GM18526 (cell line): ENCODE measurements at regions not wholly inside any gene's neighbourhood (a gene's known extent, or its start where the extent isn't known, plus 50 kb on each side); places are given as distances from the start of the nearest gene placed in this dataset.

Experiments
- POLR2A ChIP-seq: IDR thresholded peaks from 3 replicates; pipeline ENCODE4 v1.6.1; 2011; ENCODE audit not compliant: insufficient read length; ENCODE audit errors: extremely low read depth

DNA sequence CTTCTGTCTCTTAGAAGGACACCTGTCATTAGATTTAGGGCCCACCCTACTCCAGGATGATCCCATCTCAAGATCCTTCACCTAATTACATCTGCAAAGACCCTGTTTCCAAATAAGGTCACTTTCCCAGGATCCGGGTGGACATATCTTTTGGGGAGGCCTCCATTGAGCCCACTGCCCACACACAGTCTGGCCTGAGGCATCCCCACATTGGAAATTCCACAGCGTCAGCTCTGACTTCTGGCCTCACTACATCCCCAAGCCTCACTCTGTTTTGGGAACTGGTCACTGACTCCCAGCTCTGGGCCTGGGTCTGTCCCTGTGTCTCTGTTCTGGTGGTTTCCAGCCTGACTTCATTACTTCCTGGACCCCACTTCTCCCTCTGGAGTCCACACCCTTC is 285.5 kb downstream of the CRLF2 start:
- no peak for TF ChIP-seq POLR2A

DNA sequence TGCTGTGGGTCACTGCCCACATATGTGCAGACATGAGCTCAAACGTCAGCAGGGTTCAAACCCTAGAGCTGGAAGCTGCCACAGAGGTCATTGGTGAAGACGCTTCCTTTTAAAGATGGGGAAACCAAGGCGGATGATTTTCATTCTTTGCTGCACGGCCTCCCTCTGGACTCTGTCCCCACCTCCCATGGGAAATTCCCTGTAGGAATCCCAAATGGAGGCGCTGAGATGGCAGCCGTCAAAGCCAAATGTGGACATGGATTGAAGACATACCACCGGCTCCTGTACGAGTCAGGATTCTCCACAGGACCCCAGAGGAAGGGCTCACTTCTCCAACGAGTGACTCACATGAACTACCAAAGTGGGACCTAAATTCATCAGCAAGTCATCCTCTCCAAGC is 286.4 kb downstream of the CRLF2 start:
- TF ChIP-seq POLR2A = no peak

DNA sequence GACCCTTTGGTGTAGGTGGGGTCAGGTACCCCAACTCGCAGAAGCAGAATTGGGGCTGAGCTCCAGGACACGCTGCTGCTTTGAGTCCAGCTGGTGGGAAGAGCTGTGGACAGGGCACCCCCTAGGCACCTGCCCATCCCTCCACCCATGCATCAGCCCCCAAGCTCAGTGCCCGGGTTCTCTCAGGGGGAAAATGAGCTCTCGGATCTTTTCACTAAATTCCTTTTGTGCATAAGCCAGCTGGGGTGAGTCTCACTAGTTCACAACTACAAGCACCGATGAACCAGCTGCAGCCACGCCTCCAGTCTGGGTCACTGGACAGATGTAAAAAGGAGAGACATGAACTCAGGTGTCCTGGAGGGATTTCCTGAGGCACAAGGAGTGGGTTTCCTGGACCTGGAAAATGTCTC is 286.8 kb downstream of the CRLF2 start:
- no peak for TF ChIP-seq POLR2A

DNA sequence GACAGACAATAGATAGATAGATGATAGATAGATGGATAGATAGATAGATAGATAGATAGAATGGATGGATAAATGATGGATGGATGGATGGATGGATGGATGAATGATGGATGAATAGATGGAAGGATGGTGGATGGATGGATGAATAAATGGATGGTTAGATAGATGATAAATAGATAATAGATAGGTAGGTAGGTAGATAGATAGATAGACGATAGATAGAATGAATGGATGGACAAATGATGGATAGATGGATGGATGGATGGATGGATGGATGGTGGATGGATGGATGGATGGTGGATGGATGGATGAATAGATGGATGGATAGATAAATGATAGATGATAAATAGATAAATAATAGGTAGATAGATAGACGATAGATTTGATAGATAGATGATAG is 287.4 kb downstream of the CRLF2 start:
- TF ChIP-seq POLR2A = no peak

DNA sequence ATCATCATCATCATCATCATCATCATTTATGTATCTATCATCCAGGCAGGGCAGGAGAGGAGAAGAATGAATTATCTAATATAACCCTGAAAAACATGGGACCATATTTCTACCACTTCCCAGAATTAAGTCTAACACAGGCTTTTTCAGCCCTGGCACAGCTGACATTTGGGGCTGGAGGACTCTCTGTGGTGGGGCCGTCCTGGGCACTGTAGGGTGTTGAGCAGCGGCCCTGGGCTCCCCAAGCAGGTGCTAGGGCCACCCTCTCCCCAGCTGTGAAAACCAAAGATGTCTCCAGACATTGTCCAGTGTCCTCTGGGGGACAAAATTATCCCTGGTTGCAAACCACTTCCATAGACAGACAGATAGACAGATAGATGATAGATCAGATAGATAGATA is 288.4 kb downstream of the CRLF2 start:
- TF ChIP-seq POLR2A = no peak

DNA sequence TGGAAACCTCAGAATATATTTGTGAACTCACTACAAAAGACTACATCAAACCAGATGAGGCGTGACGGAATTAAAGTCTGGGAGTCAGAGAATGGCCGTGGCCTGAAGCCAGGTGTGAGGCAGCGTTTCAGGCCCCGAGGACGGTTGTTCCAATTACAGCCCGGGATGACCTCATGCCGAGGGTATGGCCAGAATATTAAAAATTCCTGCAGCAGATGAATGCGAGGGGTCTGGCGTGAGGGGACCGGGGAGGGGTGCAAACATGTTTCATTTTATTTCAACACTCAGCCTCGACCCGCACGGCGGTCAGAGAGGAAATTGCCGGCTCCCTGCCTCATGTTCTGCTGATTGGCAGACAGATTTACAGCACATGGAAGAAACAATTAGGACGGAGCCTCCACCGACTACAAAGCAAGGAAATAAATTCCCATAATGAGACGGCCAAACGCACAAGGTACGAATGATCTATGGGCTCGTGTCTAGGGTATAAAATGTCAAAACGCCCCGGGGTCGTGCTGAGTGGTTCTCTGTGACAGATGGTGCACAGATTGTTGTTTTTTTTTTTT is 289.7 kb downstream of the SHOX start:
- no peak for TF ChIP-seq POLR2A

DNA sequence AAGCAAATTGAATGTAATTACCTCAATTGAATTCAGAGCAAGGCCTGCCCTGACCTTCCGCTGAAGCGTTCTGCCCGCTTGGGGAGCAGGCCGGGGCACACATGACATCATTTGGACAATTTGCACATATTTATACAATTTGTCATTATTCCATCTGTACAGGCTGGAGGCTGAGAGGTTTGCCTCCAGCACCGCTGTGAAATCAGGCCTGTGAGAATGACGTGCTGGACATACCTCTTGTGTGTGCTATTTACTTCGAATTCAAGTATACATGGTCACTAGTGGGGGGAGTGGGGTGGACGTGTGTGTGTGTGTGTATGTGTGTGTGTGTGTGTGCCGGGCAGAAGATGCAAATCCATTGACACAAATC is 285.6 kb downstream of the SHOX start:
- TF ChIP-seq POLR2A = no peak

DNA sequence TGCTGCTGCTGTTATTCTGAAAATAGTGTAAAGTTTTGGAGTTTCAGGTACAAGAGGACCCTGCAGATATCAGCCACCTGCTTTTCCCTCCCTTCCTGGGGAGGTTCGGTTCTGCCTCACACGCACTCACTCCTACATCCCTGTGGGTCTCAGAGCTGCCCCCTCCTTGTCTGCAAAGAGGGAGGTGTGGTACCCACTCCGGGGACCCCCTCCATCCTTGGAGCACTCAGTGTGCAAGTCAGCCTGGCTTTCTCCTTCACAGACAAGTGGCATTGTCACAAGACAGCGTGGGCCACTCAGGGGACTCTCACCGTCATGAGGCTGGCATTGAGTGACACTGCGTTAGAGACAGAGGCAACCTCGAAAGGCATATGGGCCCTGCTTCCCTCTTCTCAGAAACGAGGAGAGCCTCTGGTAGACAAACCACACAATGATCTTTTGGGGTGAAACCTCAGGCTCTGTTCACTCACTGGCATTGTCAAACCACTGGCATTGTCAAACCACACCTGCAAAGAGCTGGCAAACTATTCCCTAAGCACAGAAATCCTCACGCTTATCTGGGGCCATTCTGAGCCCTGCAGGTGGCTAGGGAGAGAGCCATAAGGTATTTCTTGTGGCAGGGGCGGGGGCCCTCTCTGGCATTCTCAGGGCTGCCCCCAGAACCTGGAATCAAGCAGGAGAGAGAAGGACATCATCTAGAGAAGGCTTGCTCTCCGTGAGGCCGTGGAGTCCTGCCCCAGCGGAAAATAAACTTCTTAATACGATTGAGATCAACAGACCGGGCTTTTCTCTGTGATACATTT is 285.0 kb downstream of the SHOX start:
- TF ChIP-seq POLR2A = no peak

DNA sequence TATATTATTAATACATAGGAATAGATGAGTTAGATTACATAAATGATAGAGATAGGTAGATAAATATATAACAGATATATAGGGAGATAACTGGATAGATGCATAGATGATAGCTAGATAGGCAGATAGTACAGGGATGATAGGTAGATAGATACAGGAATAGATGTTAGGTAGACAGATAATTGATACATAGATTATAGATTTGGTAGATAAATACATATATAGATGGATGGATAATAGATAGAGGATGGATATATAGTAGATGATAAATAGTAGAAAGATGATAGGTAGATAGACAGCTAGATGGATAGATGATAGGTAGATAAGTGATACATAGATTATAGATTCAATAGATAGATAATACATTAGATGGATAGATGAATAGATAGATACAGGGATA is 283.6 kb downstream of the SHOX start:
- TF ChIP-seq POLR2A = no peak

DNA sequence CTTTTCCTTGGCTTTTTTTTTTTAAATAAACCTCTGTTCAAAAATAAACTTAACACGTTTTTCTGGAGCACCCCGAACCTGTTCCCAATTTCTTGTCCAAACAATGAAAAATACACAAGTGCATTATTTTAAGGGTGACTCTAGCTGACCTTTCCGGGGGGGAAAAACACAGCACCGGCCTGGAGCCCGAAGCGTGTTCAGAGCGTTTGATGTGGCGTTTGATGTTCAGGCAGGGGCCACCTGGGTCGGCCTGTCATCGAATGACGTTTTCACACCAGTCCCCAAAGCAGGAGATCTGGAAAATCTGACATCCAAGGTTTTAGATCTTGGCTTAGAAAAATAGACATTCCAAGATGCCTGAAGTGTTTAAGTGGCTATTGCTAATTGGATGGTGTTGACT is 282.1 kb downstream of the SHOX start:
- TF ChIP-seq POLR2A = no peak

DNA sequence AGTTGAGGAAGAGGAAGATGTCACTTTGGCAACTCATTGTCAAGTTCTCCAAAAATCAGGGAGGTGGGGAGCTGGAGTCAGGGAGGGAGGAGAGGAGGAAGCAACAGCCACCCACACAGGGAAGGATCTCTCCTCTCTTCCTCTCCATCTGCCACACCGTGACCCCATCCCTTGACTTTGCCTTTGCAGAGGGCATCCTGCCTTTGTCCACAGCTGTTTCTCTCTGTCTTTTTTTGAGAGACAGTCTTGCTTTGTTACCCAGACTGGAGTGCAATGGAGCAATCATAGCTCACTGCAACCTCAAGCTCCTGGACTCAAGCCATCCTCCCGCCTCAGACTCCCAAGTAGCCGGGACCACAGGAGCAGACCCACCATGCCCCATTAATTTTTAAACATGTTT is 276.0 kb downstream of the SHOX start:
- TF ChIP-seq POLR2A = no peak

DNA sequence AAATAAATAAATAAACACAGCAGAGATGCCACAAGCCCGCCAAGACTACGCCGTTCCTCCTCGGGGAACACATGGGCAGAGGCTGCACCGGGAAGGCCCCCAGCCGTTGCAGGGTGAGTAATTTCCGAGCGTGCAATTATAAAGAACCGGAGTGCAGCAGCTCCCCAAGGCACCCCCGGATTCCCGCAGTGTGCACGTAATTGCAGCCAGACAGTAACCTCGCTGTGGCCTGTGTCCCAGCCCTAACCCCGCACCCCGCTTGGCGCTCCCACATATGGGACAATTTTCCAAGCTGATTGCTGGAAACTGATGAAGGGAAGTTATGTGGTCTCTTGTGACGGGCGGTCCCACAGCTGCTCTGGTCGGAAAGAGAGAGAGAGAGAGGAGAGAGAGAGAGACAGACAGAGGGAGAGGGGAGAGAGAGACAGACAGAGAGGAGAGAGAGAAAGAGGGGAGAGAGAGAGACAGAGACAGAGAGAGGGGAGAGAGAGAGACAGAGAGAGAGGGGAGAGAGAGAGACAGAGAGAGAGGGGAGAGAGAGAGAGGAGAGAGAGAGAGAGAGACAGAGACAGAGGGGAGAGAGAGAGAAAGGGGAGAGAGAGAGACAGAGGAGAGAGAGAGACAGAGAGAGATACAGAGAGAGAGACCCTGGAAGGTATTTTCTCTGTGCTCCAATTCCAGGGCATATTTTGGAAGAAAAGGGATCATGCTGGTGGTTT is 275.4 kb downstream of the SHOX start:
- no peak for TF ChIP-seq POLR2A

DNA sequence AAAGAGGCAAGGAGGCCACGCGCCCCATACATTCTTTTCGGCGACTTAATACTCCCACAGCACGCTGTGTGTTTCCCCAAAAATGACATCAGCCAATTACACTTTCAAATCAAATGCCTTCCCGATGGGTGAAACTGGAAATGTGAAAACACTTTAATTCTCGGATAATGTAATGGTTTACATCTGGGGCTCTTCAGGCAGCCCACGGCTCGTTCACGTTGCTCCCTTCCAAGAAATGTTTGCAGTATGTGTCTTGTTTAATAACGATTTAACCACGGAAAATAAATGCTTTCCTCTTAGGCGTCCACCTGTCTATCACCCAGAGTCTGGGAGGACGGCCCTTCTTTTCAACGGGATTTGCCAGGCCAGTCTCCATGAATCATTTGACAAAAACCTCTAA is 272.5 kb downstream of the SHOX start:
- TF ChIP-seq POLR2A = no peak

DNA sequence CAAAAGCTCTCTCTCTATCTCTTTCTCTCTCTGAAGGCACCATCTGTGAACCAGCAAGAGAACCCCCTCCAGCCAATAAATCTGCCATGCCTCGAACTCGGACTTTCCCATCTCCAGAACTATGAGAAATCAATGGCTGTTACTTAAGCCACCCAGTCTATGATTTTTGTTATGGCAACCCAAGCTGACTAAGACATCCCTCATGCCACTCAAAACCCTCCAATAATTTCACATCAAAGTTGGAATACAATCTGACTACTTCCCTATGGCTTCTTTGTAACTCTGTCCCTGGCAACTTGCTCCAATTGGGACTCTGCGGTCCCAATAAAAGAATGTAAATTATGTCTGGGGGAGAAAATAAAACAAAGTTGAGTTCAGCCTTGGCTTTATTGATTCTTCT is 265.7 kb downstream of the SHOX start:
- TF ChIP-seq POLR2A = no peak

DNA sequence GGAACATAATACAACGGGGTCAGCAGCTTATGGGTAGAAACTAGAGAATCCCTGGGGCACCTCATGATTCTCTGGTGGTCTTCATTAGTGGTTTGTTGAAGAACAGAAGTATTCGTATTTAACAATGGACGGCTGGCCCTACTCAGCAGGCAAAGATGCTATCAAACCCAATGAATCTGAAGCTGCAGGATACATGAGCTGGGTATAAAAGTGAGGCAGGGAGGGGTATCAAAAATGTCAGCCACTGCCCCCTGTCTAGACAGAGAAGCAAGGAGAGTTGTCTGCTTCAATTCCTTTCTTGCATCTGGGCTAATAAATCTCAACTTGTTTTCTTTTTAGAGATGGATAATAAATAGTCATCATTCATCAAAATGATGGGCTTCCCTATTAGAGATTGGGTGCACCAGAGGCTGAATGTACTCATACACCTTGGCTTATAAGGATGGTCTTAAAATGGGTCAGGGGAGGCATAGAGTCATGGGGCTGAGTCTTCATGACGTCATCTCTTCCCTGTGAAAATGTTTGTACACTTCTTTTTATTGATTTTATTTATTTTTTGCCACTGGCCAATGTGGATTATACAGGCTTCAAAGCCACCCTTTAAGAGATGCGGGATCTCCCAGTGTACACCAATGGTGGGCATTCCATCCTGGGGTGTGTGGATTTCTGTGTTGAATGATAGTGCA is 259.5 kb downstream of the SHOX start:
- TF ChIP-seq POLR2A = no peak

DNA sequence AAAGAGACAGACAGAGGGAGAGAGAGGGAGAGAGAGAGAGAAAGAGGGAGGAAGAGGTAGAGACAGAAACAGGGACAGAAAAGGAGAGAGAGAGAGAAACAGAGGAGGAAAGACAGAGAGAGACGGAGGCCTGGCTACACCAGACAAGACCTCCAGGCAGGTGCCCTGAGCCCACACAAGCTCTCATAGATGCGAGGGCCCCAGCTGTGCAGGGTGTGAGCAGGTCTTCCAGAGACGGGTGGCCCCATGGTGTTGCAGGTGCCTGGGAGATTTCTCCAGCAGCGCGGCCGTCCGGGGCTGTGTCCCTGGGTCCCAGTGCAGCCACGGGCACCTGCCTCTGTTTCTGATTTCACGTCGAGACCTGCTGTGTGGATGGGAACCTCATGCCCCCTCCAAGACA is 253.0 kb downstream of the SHOX start:
- no peak for TF ChIP-seq POLR2A
